Stimulated activated CD4-positive, alpha-beta T cell treated with anti-CD3 and anti-CD28 coated beads, Interleukin-2, amount 100 ng/mL, for 4 hours (primary cell): ENCODE measurements at regions not wholly inside any gene's neighbourhood (a gene's known extent, or its start where the extent isn't known, plus 50 kb on each side); places are given as distances from the start of the nearest gene placed in this dataset.

Experiments
- DNase-seq: peaks from one replicate; pipeline ENCODE4 v3.0.0-alpha.2; 2020; ENCODE audit warnings: low read depth

DNA sequence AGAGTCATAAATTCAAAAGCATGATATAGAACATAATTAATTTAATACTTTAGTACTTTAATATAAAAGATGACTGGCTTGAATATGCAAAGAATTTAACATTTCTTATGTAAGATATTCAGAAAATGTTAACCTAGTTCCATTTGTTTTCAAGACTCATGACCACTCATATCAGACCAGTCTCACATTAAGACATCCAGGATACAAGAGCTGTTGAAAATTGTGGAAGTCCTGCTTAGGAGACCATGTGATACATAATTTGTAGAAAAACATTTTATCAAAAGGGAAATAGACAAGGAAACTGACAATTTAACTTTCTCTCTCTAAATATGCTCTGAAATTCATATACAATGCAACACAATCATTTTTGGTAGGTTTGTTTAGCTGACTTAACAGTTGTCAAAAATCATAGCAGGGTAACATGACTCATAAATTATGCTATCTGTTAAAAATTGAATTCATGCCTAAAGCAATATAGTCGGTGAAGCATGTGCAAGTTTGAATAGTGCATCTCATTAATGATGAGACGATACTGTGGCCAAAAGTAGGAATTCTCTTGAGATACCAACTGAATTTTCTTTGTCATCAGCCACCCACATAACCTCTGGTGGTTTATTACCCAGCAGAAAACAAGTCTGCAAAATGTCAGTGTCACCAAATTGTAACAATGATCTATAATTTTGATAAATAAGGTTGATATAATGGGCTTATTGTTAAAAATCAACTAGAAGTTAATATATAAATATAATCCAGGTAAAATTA is 211.4 kb downstream of the GASK1B start:
- DNase-seq = no peak

GRCh38 chr4:157957905-157958304 is 214.9 kb downstream of the GASK1B start:
- DNase-seq = no peak

- DNase-seq = no peak
Observed at GRCh38 chr4:157942017-157942416, 230.8 kb downstream of the GASK1B start.

DNA sequence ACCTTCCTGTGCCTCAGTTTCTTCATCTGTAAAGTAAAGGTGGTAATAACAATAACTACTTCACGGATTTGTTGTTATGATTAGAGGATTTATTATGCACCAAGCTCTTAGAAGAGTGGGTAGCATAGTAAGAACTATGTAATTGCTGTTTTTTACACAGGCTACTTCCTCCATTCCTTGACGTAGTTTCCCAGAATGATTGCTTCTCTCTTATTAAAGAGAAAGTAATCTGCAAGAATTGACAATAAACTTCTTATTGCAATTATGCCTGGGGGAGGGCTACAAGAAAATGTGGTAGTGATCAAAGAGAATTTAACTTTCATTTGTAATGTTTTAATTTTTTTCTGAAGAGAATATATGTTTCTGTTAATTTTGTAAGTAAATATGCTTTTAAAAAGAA is 238.7 kb downstream of the GASK1B start:
- DNase-seq = no peak

DNA sequence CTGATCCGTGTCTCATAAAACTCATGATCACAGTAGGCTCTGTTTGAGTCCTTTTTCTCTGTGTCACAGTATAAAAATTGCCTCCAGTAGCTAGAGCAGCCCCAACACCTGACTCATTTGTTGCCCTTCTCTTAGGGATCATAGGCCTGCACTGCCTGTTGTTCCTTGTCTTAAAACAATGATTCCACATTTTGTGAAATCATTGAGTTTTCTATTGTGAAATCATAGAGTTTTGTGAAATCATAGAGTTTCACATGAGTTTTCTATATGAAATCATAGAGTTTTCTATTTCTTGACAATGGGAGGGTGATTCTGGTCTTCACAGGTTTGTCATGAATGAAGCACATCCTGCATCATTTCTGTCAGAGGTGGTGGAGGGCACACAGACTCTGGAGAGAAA is 239.9 kb downstream of the GASK1B start:
- DNase-seq = no peak

GRCh38 chr4:157929486-157929885 is 243.3 kb downstream of the GASK1B start:
- DNase-seq = no peak

DNA sequence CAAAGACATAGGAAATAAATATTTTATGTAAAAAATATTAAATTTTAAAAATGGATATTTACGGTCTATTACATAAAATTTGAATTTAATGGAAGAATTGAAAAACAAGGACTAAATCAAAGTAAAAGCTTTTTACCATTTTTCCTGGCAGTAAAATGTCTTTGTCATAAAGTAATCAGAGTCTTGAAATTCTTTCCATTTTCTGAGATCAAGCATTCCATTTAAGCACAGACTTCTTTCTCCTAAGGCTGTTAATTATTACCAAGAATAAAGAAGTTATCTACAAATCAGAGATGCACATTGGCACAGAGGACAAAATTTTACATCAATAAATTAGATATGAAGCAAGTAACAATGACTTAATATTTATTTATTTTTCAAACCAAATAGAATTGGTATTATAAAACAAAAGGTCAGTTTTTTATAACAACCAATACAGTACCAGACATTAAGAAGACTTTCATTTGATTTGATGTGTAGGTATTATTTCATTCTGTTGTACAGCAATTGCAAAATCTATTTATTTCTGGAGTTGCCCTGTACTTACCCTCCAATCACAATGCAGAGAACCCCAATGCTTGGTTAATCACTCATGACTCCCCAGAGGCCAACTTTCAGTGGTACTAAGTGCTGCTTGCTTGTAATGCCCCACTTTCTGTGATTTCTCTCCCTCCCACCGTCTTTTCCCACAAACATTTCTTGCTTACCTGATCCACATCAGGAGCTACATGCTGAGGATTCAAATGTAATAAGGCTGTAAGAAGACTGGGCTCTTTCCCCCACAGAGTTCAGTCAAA is 254.6 kb downstream of the GASK1B start:
- no peak for DNase-seq

DNA sequence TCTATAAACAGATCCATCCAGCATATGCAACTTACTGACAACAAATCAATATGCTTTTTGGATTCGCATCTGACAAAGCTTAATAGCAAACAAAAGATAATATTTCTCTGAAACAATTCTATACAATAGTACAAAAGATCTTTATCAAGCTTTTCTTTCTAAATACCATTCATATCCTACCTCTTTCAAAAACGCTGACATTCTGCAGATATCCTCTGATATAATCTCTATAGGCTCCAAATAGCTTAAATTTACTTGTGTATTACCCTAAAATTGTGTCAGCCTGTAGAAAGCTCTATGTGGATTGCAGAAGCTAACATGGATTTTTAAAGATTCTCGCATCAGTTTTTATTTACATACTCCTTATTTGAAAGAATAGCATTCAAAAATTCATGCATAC is 260.6 kb downstream of the GASK1B start:
- DNase-seq = no peak

DNA sequence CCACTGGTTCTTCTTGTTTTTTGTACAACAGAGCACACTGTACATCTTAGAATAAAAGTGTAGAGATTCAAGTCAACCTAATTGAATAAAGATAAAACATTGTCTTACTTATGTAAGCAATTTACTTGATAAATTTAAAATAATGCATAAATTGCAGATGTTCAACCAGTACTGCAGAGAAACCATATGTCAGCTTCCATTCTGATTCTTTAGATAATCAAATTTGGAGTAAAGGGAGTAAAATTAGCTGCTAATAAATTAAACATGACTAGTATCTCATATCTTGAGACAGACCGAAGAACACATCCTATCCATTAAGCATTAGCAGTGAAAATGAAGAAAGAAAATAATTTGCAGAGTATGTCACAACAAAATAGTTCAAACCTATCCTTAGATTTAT is 261.2 kb downstream of the GASK1B start:
- DNase-seq = no peak

GRCh38 chr4:157908691-157909090 is 264.1 kb downstream of the GASK1B start:
- no peak for DNase-seq

DNA sequence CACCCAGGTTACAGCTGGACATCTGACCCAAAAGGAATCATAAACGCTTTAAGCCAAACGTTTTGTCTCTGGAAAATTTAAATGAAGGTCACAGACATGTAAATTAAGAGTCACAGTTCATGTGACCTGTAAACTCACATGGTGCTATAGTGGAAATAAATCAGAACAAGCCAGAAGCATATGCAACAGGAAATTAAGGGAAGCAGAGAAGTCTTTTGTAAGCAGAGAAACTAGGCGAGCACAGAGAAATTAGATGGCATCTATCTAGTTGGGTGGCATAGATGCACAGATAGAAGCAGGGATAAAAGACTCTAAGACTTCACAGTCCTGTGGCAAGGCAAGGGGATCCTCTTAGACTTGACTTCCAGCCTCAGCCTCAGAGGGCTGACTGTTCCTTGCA is 264.8 kb downstream of the GASK1B start:
- no peak for DNase-seq

DNA sequence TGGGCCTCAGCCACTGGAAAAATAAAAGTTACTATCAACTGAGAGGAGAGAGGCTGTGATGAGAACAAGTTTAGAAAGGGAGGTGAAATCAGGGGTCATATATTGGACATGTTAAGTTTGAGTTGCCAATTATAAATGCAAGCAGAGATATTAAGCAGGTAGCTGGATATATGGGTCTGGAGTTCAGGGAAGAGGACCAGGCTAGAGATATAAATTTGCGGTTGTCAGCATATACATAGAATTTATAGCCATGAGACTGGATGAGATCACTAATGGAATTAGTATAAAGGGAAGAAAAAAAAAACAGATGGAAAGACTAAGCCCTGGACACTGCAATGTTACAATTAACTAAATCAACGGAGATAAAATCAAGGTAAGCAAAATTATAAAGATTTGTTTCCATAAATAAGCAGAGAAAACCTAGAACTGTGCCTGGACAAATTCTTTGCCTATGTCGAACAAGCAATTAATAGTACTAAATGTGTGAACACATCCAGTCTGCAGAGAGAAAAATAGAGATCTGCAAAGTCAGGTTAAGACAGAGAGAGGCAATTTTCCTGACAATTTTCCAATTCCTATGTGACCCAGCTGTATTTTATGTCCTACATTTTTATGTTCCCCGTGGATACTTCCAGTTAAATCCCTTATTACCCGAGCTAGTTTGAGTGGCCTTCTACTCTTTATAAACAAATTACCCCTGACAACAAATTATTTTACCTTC is 265.4 kb downstream of the GASK1B start:
- DNase-seq = no peak

DNA sequence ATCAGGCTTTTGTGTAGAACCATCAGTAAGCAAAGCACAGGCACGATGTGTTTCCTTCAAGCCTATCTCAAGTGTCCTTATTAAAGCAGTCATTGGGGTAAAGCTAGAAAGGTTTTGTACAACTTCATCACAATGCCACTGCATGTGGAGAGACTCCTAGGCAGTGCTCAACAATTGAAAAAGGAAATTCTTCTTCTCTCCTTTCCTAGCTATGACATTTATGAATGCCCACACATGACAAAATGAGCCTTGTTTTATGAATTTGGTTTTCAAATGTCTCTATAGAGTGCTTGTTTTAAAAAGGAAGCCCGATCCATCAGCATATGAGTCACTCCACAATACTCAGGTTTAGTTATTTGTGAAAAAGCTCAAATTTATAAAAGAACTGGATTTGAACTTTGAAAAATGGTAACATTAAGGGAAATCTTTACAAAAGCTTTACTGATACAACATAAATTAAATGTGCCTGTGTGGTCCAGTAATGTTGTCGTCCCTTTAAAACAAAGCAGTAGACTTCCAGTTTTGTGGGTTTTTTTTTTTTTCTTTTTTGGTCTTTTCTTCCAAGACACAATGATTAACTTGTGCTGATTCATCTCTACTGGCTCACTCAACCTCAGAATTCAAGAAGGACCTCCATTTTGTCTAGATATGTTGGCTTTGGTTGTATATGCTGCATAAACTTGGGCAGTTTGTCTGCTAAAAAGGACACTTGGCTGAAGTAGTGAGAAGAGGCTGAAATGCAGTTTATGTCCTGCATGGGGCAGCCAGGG is 273.8 kb downstream of the GASK1B start:
- DNase-seq = no peak

DNA sequence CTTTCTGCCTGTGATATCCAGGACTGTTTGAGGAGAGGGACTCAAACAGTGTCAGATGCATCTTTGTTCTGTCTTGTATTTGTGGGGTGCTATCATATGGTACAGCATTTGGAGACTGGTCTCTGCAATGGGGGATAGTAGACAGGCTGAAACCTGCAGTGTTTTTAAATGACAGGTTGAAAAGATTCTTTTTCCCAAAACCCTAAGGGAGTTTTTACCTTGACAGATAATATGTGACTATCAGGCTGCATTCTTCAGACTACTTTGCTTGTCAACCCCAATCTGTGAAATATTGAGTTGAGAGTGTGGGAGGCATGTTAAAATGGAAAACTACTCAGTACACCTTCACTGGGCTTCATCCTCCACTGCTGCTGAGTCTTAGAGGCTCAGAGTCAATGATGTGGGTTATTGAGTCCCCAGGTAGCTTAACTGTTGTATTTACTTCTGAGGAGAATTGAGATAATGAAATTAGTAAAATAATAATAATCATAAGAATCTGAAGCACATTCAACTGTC is 274.9 kb downstream of the GASK1B start:
- no peak for DNase-seq

DNA sequence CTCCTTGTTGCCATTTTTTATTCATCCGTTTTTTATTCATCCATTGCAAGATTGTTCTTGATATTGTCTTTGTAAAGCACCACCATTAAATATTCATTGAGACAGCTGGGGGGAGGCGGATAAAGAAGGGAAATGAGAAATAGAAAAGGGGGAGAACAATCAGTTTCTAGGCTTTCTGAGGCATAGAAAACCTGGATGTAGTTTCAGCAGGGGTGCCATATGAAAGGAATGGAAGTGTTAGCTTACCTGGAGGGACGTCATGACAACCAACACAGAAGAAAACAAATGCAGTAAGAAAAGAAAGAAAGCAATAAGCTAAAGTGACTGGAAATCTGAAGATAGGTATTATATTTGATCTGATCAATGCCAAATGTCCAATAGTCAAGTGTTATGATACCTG is 276.1 kb downstream of the GASK1B start:
- DNase-seq = no peak

DNA sequence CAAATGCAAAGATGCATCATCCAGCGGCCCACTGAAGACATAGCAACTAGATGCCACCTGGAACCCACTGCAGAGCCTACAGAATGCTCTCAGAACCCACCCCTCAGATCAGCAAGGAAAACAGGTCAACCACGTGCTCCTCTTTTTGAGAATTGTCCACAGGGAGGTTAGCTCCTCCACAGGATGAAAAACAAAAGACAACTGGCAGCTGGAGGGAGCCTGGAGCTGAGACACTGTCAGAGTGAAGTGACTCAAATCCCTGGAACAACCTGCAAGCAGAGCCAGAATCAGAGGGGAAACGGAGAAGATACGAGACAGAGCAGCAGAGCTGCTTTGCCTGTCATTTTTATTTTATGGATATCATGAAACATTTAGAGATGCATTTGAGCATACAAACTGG is 277.6 kb downstream of the GASK1B start:
- DNase-seq = no peak

DNA sequence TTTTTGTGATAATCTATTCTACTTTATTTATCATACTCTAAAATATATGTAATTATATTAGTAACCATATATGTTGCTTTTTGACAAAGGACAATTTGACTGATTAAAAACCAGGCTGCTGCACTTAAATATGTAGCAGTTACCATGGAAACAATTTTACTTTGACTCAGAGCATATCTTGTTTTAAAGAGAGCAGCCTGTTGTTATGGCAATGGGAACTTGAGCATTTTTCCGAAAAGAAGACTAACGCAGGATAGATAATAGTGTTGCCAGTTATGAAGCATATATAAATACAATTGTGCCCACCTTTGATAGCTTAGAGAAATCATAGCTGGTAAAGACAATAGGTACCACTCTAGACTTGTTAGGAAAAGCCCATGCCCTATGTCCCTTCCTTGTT is 283.0 kb downstream of the GASK1B start:
- DNase-seq = no peak

DNA sequence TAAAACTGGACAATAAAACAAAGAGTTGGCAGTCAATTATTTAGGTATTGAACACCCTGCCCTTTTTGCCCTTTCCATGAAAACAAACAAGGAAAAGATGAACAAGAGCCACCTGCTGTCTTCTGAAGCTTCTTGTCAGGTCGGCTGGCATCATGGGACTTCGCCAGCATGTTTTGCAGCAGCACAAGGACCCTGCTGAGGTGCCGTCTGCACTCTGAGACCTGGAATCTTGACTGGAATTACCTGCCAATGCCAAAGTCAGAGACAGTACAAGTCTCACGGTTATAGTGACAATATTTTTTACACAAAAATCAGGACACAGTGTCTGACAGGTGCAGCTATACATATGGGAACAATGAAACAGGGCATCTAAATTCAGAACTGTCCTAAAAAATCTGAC is 284.5 kb downstream of the GASK1B start:
- DNase-seq = no peak

DNA sequence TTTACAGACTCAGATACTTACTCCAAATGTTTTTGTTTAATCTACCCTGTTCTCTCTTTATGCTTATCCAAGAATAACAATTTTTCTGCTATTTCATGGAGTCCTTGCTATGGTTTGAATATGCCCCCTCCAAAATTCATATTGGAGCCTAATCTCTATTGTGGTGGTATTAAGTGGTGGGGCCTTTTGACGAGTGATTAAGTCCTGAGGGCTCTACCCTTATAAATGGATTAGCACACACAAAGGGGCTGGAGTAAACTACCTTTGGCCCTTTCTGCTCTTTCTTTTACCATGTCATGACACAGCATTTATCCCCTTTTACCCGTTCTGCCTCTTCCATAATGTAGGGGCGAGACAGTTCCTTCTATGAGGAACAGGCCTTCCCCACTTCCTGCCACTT is 285.5 kb downstream of the GASK1B start:
- no peak for DNase-seq

- no peak for DNase-seq
Observed at GRCh38 chr4:157886645-157887044, 286.2 kb downstream of the GASK1B start.

DNA sequence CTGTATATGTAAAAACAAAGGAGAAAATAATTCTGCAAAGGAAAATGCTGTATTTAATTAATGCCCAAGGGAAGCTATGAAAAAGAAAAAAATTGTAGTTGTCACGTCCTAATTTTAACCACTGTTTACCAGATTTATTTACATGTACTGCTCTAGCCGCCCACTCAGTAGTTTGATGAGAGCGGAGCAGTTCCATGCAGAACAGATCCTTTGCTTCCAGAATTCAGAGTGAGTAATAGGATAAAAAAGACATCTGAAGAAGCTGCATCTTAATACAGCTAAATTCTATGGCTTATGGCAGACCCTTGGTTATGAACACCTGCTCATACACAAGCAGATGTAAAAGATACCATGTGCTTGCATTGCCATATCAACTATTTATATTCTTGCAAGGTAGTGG is 287.0 kb downstream of the GASK1B start:
- DNase-seq = no peak

DNA sequence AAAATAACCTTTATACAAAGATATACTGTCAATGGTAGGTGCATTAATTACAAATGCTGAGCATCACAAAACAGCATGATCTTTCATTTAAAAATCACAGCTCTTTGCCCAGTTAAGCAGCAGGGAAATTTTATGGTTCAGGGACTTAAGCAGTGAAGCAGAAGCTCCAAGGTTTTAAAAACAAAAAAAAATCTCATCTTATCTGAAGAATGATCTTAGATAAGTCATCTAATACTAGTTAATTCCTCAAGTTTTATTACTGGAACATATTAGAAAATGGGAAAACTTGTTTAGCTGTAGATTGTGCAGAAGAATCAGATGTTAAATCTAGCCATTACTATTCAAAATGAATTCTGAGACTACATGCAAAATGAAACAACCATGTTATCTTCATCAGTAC is 289.9 kb downstream of the GASK1B start:
- DNase-seq = no peak
